DMS53 treated with DMSO at 0.1 percent for 48 hours (cell line): ENCODE measurements at regions not wholly inside any gene's neighbourhood (a gene's known extent, or its start where the extent isn't known, plus 50 kb on each side); places are given as distances from the start of the nearest gene placed in this dataset.
"Not testable (repeated sequence)": the region's sequence is repeated elsewhere in the genome, so short reads cannot be mapped to it uniquely, and the experiment has no call there.

ENCODE experiments used
- DNase-seq: peaks from one replicate; lab custom pipeline; 2025; ENCODE audit not compliant: unreplicated experiment; lab: John Stamatoyannopoulos, UW

DNA sequence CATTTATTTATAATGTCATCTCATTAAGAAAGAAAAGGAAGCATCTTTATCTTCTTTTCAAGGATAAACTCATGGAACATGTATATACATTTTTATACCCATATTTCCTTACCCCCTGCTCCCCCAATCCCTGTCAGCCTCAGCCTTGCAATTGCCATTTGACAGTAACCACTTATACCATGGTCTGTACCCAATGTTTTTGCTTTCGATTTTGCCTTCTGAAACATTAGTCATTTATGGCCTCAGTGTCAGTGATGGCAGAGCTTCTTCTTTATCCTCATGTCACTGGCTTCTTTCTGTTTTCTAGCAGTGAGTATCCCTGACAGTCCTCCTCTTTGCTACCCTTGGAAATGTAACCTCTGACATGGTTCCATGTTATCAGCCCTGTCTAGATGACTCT, 228.4 kb downstream of the SPRY1 start:
- no peak for DNase-seq

DNA sequence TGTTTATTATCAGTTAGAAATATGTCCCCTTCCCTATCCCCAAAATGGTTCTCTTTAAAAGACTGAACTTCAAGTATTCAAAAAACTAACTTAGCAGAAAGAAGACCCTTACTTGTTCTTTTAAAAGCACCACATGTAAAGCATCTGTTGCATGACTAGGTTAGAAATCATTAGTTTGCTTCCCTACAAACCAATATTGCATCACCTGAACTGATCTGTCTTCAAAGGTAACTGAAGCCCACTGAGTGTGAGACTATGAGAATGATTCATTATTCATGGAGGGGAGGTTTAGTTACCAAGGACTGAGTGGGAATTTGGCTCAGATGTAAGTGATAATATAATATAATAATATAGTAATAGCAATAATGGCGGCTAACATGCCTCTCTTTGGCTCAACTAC, 231.7 kb downstream of the SPRY1 start:
- DNase-seq: no peak

DNA sequence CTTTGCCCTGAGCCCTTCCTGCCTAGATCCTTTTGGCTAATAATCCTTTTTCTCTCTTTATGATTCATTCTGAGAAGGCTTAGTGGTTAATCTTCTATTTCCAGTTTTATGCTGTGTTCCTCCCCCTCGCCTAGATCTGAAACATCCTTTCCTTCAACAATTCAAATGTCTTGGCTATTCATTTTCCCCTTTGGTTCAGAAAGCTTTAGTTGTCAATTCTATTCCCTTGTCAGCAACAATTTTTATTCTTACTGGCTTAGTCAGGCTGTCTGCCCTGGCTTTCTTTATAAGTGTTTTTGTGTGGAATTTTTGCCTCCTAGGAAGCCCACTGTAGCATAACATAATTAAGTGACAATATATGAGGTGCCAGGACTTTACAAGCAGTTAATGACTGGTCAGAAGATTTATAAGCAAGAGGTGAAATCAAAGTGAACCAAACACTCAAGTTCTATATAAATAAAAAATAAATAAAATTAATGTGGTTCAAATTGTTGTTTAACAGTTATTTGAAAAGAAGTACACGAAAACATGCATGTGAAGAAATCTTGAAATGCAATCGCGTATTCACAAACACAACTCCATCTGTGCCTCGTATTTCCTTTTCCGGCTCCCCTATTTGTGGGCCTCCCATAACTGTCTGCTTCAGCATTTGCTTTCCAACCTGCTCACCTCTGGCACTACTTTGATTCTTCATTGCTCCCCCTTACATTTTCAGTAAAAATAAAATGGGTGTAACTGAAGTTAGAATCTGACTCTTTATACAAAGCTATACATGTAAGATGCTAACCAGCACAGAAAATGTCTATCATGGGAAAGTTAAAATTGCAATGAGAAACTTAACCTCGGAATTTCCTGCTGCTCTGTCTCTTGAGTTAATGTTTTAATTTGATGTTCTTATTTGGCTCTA, 235.4 kb downstream of the SPRY1 start:
- no peak for DNase-seq

DNA sequence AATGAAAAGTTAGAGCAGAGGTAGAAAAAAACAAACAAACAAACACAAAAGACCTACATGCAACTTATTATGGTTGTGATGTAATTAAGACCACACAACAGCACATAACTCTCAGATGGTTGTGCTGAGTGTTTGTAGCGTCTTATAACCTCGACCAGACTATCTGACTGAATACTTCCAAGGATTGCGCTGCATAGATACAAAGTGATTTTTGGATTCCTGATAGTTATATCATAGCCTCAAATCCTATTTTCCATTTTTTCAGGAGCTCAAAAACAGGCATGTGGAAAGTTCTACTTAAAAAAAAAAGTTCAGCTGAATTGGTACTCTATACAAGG, 236.1 kb downstream of the SPRY1 start:
- DNase-seq: no peak

DNA sequence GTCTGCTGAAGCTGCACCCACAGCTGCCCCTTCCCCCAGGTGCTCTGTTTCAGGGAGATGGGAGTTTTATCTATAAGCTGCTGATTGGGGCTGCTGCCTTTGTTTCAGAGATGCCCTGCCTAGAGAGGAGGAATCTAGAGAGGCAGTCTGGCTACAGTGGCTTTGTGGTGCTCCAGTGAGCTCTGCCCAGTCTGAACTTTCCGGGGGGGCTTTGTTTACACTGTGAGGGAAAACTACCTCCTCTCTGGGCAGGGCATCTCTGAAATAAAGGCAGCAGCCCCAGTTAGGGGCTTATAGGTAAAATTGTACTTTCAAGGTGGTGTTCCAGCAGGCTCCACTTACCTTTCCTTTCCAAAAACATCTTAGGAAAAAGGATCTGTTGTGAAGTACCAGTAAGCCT, 242.2 kb downstream of the SPRY1 start:
- no peak for DNase-seq

DNA sequence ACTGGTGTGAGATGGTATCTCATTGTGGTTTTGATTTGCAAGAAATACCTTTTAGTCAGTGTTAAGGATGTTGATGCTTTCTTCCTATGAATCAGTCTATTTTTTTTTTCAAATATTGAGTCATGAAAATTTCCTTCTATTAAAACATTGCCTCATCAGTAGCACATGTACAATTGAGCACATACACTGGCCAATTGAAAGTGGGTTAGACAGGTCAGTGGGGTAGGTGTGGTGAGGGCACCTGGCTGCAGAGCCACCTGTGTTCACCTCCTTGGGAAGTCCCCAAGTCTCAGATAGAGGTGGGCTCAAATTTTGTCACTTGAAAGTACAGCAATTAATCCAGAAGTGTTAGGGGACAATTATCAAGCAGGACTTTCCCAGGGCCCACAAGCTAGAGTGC, 243.7 kb downstream of the SPRY1 start:
- DNase-seq: no peak

DNA sequence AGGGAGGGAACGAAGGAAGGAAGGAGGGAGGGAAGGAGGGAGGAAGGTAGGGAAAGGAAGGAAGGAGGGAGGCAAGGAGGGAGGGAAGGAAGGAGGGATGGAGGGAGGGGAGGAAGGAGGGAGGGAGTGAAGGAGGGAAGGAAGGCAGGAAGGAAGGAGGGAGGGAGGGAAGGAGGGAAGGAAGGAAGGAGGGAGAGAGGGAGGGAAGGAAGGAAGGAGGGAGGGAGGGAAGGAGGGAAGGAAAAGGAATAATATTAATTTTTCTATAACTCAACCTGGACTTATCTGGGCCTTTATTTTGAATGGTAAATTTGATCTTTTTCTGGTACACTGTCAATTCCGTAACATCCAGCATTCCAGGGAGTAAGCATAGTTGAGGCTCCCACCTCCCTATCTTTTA, 244.2 kb downstream of the SPRY1 start:
- no peak for DNase-seq

DNA sequence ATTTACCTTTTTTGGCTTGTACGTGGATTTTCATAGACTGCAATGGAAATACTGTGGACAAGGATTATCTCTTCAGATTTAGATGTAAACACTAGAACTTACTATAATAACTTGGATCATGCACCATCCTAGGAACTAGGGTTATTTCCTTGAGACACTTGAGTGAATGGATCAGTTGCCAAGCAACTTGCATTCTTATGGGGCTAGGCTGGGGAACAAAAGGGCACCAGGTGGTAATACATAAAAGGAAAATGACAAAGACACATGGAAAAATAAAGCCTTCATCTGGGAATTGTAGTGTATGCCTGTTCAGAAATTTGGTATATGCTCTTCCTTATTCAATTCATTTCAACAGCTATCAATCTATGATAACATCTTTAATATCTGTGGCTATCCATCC, 247.1 kb downstream of the SPRY1 start:
- DNase-seq: no peak

DNA sequence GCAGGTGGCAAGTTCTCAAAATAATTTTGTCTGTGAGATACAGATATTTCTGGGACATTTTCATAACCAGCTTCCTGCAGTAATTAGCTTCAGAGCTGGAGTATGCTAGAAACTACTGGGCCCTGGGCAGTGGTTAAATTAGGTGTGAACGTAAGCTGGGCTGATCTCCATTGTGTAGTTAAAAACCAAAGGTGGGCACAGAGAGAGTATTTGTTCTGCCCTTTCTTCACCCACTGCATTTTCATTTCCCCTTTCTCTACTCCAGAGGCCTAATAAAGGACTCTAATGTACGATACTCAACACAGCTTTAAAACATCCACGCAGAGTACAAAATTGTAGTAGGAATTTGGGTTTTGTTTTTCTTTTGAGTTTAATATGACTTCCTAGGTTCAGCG, 252.7 kb downstream of the SPRY1 start:
- no peak for DNase-seq

DNA sequence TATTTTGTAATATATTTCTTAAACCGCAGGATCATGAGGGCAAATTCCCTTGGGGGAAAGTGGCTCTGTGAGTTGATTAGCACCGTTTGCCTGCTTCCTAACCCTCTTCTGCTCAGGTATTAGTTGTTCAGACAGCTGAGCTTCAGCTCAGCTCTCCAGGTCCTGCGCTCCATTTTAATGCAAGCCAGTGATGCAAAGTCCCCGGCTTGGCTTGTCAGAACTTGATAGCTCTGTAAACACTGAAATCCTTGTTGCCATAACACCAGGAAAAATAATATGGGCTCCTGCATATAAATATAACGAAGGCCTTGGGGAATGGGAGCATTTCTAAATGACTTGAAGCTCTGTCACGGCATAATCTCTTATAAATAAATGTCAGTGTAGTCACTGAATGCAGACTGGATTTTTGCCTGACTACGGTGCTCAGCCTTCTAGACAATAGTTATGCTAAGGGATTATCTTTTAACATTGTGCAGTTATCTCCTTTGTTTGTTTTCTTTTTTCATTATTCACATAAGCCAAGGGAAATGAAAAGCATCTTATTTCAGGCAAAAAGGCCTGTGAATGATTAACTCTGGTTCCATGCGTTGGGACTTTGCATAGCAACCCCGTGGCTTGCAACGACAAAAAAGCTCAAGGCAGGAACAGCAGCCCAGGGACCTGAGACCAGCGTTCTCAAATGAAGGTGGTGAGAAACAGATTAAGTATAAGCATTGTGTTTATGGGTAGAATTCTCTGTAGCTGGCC, 253.2 kb downstream of the SPRY1 start:
- DNase-seq: peak; percentile 93

DNA sequence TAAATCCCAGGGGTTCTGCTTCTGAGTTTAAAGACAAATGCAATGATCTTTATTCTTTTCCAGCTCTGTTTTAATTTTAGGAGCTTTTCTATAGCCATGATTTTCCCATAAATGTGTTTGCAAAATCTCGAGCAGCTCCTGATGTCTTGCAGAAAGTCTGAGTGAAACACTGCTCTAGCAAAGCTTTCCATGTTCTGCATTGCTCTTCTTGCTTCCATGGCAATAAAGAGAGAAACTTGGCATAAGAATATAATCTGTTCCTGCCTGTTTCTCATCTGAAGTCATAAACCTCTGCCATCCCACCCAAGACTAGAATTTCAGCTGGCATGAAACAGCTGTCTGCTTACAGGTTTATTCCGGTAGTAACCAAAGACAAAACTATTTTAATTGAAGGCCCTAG, 254.5 kb downstream of the SPRY1 start:
- DNase-seq: no peak

DNA sequence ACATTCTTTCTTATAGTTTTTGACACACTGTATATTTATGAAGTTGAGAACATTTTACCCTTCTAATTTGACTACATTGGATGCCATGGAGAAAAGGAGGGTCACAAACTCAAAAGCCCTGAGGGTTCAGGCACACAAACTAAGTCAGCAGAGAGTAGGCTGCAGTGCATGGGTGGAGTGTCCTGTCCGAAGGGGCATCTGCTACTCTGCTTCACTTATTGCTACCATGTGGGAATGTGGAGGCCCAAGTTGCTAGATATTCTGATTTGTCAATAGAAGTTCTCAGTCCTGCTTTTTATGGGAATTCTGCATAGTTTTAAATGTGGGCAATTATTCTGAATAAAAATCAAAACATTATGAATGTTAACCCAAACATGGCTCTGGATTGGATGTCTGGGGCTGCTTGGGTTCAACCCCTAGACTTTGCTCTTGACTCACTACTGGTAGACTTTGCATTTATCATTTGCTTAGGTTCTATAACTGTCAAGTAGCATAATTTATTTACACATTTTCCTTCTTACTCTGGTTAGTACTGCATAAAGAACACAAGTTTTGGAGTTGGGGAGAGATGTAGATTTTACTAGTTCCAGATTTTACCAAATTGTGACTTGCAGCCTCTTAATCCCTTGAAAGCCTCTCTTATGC, 255.1 kb downstream of the SPRY1 start:
- DNase-seq: no peak

DNA sequence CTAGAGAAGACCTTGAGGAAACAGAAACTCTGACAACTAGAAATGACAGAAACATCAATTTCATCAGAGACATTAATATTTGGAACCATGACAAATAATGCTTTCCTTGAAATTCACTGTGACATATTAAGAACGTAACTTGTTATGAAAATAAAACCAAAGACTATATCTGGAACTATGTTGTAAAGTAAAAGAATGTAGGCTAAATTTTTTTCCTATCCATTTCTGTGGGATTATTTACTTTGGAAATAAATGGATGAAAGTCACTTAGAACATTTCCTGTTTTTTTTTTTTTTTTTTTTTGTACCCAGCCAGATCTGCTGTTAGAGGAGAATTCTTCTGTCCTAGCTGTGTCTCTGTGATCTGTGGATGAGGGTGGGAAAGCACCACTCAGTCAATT, 255.9 kb downstream of the SPRY1 start:
- no peak for DNase-seq

DNA sequence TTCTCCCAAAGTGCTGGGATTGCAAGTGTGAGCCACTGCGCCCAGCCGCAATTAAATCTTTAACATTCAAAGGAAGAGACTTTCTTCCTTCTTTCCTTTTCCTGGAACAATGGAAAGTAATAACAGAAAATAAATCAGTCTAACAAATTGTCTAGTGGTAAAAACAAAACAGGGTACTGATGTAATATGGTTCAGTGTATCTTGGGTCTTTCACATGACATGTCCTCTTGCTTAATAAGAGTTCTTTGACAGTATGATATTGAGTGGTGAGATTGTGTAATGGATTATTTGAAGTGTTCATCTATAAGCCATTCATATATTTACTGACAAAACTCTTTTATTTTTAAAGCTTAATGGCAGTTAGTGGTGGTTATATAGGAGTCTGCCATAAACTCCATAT, 256.6 kb downstream of the SPRY1 start:
- DNase-seq: no peak

DNA sequence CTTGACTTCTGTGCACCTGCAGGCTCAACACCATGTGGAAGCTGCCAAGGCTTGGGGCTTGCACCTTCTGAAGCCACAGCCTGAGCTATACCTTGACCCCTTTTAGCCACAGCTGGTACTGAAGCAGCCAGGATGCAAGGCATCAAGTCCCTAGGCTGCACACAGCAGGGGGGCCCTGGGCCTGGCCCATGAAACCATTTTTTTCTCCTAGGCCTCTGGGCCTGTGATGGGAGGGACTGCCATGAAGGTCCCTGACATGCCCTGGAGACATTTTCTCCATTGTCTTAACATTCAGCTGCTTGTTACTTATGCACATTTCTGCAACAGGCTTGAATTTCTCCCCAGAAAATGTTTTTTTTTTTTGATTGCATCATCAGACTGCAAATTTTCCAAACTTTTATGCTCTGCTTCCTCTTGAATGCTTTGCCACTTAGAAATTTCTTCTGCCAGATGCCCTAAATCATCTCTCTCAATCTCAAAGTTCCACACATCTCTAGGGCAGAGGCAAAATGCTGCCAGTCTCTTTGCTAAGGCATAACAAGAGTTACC, 260.2 kb downstream of the SPRY1 start:
- not testable (repeated sequence) for DNase-seq

DNA sequence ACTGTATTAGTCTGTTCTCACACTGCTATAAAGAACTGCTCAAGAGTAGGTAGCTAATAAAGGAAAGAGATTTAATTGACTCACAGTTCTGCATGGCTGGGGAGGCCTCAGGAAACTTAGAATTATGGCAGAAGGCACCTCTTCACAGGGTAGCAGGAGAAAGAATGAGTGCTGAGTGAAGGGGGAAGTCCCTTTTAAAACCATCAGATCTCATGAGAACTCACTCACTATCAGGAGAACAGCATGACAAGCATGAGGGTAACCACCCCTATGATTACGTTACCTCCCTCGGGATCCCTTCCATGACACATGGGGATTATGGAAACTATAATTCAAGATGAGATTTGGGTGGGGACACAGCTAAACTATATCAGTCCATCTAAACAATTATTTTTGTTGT, 261.0 kb downstream of the SPRY1 start:
- DNase-seq: not testable (repeated sequence)

DNA sequence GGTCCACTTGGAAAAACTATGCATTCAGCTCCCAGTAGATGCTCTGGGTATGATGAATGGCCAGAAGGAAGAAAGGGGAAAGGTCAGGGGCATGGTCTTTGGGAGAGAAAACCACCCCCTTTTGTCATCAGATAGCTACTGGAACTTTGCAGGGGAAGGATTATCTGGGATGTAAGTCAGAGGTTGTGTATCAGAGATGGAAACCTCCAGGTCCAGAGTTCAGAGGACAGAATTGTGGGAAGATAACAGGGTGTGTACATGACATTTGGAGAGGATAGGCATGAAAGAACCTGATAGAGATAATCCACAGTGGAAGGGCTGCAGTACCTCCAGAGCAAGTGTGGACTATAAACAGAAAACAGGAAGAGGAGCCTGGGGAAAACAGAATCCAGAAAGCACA, 262.7 kb downstream of the SPRY1 start:
- no peak for DNase-seq

DNA sequence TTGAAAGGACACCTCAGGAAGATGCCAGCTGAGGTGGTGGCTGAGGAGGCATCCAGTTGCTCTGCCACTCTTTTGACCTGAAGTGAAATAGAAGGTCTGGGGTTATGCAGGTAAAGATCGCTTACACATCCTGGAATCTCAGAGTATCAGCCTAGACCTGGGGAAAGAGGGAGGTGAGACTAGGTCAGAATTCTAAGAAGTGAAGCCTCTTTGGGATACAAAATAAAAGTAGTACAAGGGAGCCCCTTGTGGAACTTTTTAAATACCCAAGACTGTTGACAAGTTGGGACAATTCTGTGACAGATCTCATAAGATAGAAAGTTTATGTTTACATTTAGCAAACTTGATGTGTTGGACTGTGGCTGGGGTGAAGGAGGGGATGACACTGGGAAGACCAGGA, 263.1 kb downstream of the SPRY1 start:
- DNase-seq: peak; percentile 15

DNA sequence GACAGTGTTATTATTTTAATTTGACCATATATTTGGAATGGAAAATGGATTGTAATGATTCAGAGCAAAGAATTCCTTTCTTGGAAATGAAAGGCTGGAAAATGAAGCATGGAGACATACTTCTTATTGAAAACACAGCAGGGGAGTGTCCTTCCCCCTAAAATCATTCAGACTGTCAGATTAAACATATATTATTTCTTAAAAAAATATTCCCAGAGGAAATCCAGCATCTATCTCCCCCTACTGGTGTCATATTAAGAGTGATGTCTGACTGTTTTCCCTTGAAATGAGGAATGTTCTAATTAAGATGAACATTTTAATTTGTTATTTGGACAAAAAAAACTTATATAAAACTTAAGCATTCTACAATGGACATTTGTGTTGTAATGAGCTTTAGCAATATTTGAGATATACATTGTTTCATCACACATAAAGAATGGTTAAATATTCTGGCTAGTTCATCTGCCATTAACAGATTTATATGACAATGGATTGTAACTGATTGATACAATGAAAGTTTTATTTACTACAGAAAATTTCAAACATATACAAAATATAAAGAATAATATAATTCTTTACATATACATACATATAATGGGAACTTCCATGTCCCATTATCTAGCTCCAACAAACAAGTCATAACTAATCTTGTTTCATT, 264.6 kb downstream of the SPRY1 start:
- DNase-seq: peak; percentile 29

DNA sequence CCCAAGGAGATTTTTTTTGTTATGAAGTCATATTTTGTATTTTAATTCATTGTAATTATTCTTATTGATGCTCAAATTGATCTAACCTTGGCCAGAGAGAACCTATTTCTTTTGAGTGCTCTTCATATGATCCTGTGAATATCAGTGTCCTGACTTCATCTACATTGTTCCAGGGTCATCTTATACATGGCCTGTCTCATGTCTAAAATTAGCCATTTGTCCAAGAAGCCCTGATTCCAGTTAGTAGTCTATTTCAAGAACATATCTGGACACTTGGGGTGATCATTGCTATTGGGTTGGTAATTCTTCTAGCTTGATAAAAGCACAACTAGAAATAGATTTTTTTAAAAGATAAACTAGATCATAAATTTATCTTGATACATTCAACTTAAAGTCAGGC, 266.2 kb downstream of the SPRY1 start:
- no peak for DNase-seq

DNA sequence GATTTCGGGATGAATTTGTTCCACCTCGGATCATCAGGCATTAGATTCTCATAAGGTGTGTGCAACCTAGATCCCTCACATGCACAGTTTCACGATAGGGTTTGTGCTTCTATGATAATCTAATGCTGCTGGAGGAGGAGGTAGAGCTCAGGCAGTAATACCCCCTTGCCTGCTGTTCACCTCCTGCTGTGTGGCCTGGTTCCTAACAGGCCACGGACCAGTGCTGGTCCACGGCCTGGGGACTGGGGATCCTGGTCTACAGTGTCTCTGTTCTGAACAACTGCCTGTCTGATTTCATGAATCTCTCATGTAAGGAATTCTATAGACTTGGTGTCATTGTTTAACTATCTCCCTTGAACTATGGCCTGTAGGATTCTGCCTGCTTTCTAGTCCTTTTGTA, 269.9 kb downstream of the SPRY1 start:
- DNase-seq: no peak
